Rectal smooth muscle tissue (tissue), 1 donor: ENCODE measurements at regions not wholly inside any gene's neighbourhood (a gene's known extent, or its start where the extent isn't known, plus 50 kb on each side); places are given as distances from the start of the nearest gene placed in this dataset.

Experiments
- H3K27ac ChIP-seq: one replicate; pipeline ENCODE4 v1.7.0; 2013; ENCODE audit warnings: low read depth, low read length, inconsistent platforms
- H3K27me3 ChIP-seq: one replicate; pipeline ENCODE4 v1.7.0; 2013; ENCODE audit warnings: low read length; ENCODE audit not compliant: control insufficient read depth, insufficient read depth
- H3K36me3 ChIP-seq: one replicate; pipeline ENCODE4 v1.7.0; 2013; ENCODE audit warnings: low read length; ENCODE audit not compliant: control insufficient read depth, insufficient read depth
- H3K4me1 ChIP-seq: one replicate; pipeline ENCODE4 v1.7.0; 2013; ENCODE audit warnings: low read length; ENCODE audit not compliant: control insufficient read depth, insufficient read depth
- H3K4me3 ChIP-seq: one replicate; pipeline ENCODE4 v1.7.0; 2013; ENCODE audit warnings: low read length
- H3K9ac ChIP-seq: one replicate; pipeline ENCODE4 v1.7.0; 2013; ENCODE audit warnings: low read length

- Histone ChIP-seq H3K4me1 (no peaks in the 10 kb centered on the region), H3K4me3 (no peak overlapping the region), H3K36me3 (no peaks in the 10 kb centered on the region), H3K9ac (no peak overlapping the region), H3K27me3 (no peaks in the 10 kb centered on the region), H3K27ac (no peak overlapping the region)
Observed at GRCh38 chr1:222114536-222115156, 372.8 kb upstream of the DUSP10 start.

GRCh38 chr1:222109836-222110235, 367.9 kb upstream of the DUSP10 start:
- no peaks in the 10 kb centered on the region for H3K27me3 ChIP-seq
- no peak overlapping the region for H3K9ac ChIP-seq
- H3K4me3 ChIP-seq, result no peak overlapping the region
- no peaks in the 10 kb centered on the region for H3K36me3 ChIP-seq
- no peaks in the 10 kb centered on the region for H3K4me1 ChIP-seq
- H3K27ac ChIP-seq, result no peak overlapping the region

- no peaks in the 10 kb centered on the region for H3K36me3 ChIP-seq
- no peak overlapping the region for H3K4me3 ChIP-seq
- no peak overlapping the region for H3K9ac ChIP-seq
- H3K4me1 ChIP-seq, result no peaks in the 10 kb centered on the region
- H3K27ac ChIP-seq, result no peak overlapping the region
- H3K27me3 ChIP-seq, result no peaks in the 10 kb centered on the region
Observed at GRCh38 chr1:222107975-222108374, 366.1 kb upstream of the DUSP10 start.

- no peaks in the 10 kb centered on the region for H3K36me3 ChIP-seq
- H3K4me1 ChIP-seq, result no peaks in the 10 kb centered on the region
- no peak overlapping the region for H3K27ac ChIP-seq
- no peak overlapping the region for H3K9ac ChIP-seq
- H3K4me3 ChIP-seq, result no peak overlapping the region
- H3K27me3 ChIP-seq, result no peaks in the 10 kb centered on the region
Observed at GRCh38 chr1:222107267-222107666, 365.4 kb upstream of the DUSP10 start.

- no peaks in the 10 kb centered on the region for H3K36me3 ChIP-seq
- H3K4me3 ChIP-seq, result no peak overlapping the region
- no peaks in the 10 kb centered on the region for H3K27me3 ChIP-seq
- H3K9ac ChIP-seq, result no peak overlapping the region
- H3K27ac ChIP-seq, result no peak overlapping the region
- no peaks in the 10 kb centered on the region for H3K4me1 ChIP-seq
Observed at GRCh38 chr1:222106377-222106776, 364.5 kb upstream of the DUSP10 start.

- no peaks in the 10 kb centered on the region for H3K4me1 ChIP-seq
- no peaks in the 10 kb centered on the region for H3K27me3 ChIP-seq
- no peak overlapping the region for H3K27ac ChIP-seq
- no peak overlapping the region for H3K4me3 ChIP-seq
- H3K36me3 ChIP-seq, result no peaks in the 10 kb centered on the region
- H3K9ac ChIP-seq, result no peak overlapping the region
Observed at GRCh38 chr1:222105861-222106260, 364.0 kb upstream of the DUSP10 start.

- Histone ChIP-seq H3K27me3 (no peaks in the 10 kb centered on the region), H3K27ac (no peak overlapping the region), H3K4me3 (no peak overlapping the region), H3K4me1 (no peaks in the 10 kb centered on the region), H3K9ac (no peak overlapping the region), H3K36me3 (no peaks in the 10 kb centered on the region)
Observed at GRCh38 chr1:222105393-222105737, 363.5 kb upstream of the DUSP10 start.

GRCh38 chr1:222104694-222105392, 363.0 kb upstream of the DUSP10 start:
- Histone ChIP-seq H3K4me3 (no peak overlapping the region), H3K9ac (no peak overlapping the region), H3K4me1 (no peaks in the 10 kb centered on the region), H3K27me3 (no peaks in the 10 kb centered on the region), H3K27ac (no peak overlapping the region), H3K36me3 (no peaks in the 10 kb centered on the region)

- H3K36me3 ChIP-seq, result no peaks in the 10 kb centered on the region
- H3K27me3 ChIP-seq, result no peaks in the 10 kb centered on the region
- no peak overlapping the region for H3K27ac ChIP-seq
- no peak overlapping the region for H3K9ac ChIP-seq
- no peaks in the 10 kb centered on the region for H3K4me1 ChIP-seq
- H3K4me3 ChIP-seq, result no peak overlapping the region
Observed at GRCh38 chr1:222104097-222104496, 362.2 kb upstream of the DUSP10 start.

- H3K9ac ChIP-seq, result no peak overlapping the region
- no peak overlapping the region for H3K4me3 ChIP-seq
- no peak overlapping the region for H3K27ac ChIP-seq
Observed at GRCh38 chr1:222099746-222100145, 357.9 kb upstream of the DUSP10 start.

GRCh38 chr1:222098404-222098803, 356.5 kb upstream of the DUSP10 start:
- H3K4me3 ChIP-seq, result no peak overlapping the region
- no peak overlapping the region for H3K9ac ChIP-seq

More at GRCh38 chr1:222099746-222100145, 357.9 kb upstream of the DUSP10 start:
- Histone ChIP-seq H3K36me3 (no peaks in the 10 kb centered on the region), H3K4me1 (no peaks in the 10 kb centered on the region), H3K27me3 (no peaks in the 10 kb centered on the region)

GRCh38 chr1:222097588-222097987, 355.7 kb upstream of the DUSP10 start:
- Histone ChIP-seq H3K4me1 (no peaks in the 10 kb centered on the region), H3K9ac (no peak overlapping the region), H3K27me3 (no peaks in the 10 kb centered on the region), H3K27ac (no peak overlapping the region), H3K36me3 (no peaks in the 10 kb centered on the region), H3K4me3 (no peak overlapping the region)

More at GRCh38 chr1:222098404-222098803, 356.5 kb upstream of the DUSP10 start:
- Histone ChIP-seq H3K36me3 (no peaks in the 10 kb centered on the region), H3K4me1 (no peaks in the 10 kb centered on the region), H3K27ac (no peak overlapping the region), H3K27me3 (no peaks in the 10 kb centered on the region)

GRCh38 chr1:222096883-222097282, 355.0 kb upstream of the DUSP10 start:
- Histone ChIP-seq H3K27ac (no peak overlapping the region), H3K36me3 (no peaks in the 10 kb centered on the region), H3K4me3 (no peak overlapping the region), H3K27me3 (no peaks in the 10 kb centered on the region), H3K9ac (no peak overlapping the region), H3K4me1 (no peaks in the 10 kb centered on the region)
